ENCODE measurements at regions not wholly inside any gene's neighbourhood (a gene's known extent, or its start where the extent isn't known, plus 50 kb on each side); places are given as distances from the start of the nearest gene placed in this dataset.

GRCh38 chr4:138964716-138965426 is 50.7 kb upstream of the NOCT start:
- no peak for DNase-seq (ENCODE audit: low read depth in 4 of 4, low spot score in 3 of 4)

GRCh38 chr4:138963412-138963811 is 52.2 kb upstream of the NOCT start:
- DNase-seq (ENCODE audit: low read depth in 4 of 4, low spot score in 3 of 4) = no peak

GRCh38 chr4:138961664-138962063 is 53.9 kb upstream of the NOCT start:
- DNase-seq (ENCODE audit: low read depth in 4 of 4, low spot score in 3 of 4) = no peak

- no peak for DNase-seq (ENCODE audit: low read depth in 4 of 4, low spot score in 3 of 4)
These were observed 54.5 kb upstream of the NOCT start for GRCh38 chr4:138961129-138961528.

- DNase-seq (ENCODE audit: low read depth in 4 of 4, low spot score in 3 of 4) = no peak
These were observed 55.3 kb upstream of the NOCT start for GRCh38 chr4:138960175-138960710.

- DNase-seq (ENCODE audit: low read depth in 4 of 4, low spot score in 3 of 4) = no peak
These were observed 56.3 kb upstream of the NOCT start for GRCh38 chr4:138959097-138959815.

GRCh38 chr4:138958519-138958918 is 57.1 kb upstream of the NOCT start:
- DNase-seq (ENCODE audit: low read depth in 4 of 4, low spot score in 3 of 4) = no peak

- DNase-seq (ENCODE audit: low read depth in 4 of 4, low spot score in 3 of 4) = no peak
These were observed 58.3 kb upstream of the NOCT start for GRCh38 chr4:138957302-138957701.

GRCh38 chr4:138954428-138954827 is 61.2 kb upstream of the NOCT start:
- no peak for DNase-seq (ENCODE audit: low read depth in 4 of 4, low spot score in 3 of 4)

- no peak for DNase-seq (ENCODE audit: low read depth in 4 of 4, low spot score in 3 of 4)
These were observed 61.6 kb upstream of the NOCT start for GRCh38 chr4:138953961-138954371.

- DNase-seq (ENCODE audit: low read depth in 4 of 4, low spot score in 3 of 4) = no peak
These were observed 63.2 kb upstream of the NOCT start for GRCh38 chr4:138952411-138952810.

- no peak for DNase-seq (ENCODE audit: low read depth in 4 of 4, low spot score in 3 of 4)
These were observed 63.8 kb upstream of the NOCT start for GRCh38 chr4:138951764-138952163.

- no peak for DNase-seq (ENCODE audit: low read depth in 4 of 4, low spot score in 3 of 4)
These were observed 65.7 kb upstream of the NOCT start for GRCh38 chr4:138949866-138950265.

- no peak for DNase-seq (ENCODE audit: low read depth in 4 of 4, low spot score in 3 of 4)
These were observed 66.7 kb upstream of the NOCT start for GRCh38 chr4:138948918-138949317.

GRCh38 chr4:138946306-138946705 is 69.3 kb upstream of the NOCT start:
- DNase-seq (ENCODE audit: low read depth in 4 of 4, low spot score in 3 of 4) = no peak

- no peak for DNase-seq (ENCODE audit: low read depth in 4 of 4, low spot score in 3 of 4)
These were observed 69.7 kb upstream of the NOCT start for GRCh38 chr4:138945840-138946239.

- DNase-seq (ENCODE audit: low read depth in 4 of 4, low spot score in 3 of 4) = no peak
These were observed 70.2 kb upstream of the NOCT start for GRCh38 chr4:138945401-138945800.

GRCh38 chr4:138943893-138944292 is 71.7 kb upstream of the NOCT start:
- no peak for DNase-seq (ENCODE audit: low read depth in 4 of 4, low spot score in 3 of 4)

- DNase-seq (ENCODE audit: low read depth in 4 of 4, low spot score in 3 of 4) = no peak
These were observed 74.5 kb upstream of the NOCT start for GRCh38 chr4:138941037-138941436.

GRCh38 chr4:138939960-138940359 is 75.6 kb upstream of the NOCT start:
- no peak for DNase-seq (ENCODE audit: low read depth in 4 of 4, low spot score in 3 of 4)

- peak in 3 of 4 donors; percentile 26 to 40 (median 26) for DNase-seq (ENCODE audit: low read depth in 4 of 4, low spot score in 3 of 4)
These were observed 77.3 kb upstream of the NOCT start for GRCh38 chr4:138938366-138938690.

- DNase-seq (ENCODE audit: low read depth in 4 of 4, low spot score in 3 of 4) = no peak
These were observed 80.3 kb upstream of the NOCT start for GRCh38 chr4:138935135-138935807.
